ENCODE measurements at regions not wholly inside any gene's neighbourhood (a gene's known extent, or its start where the extent isn't known, plus 50 kb on each side); places are given as distances from the start of the nearest gene placed in this dataset.

GRCh38 chr3:72449551-72449950 lies 398.7 kb downstream of the SHQ1 start:
- DNase-seq, result no peak
- 100% methylated on average over 2 of the region's 3 CpGs for WGBS (ENCODE audit: insufficient coverage, low lambda C conversion rate)
- no peaks in the 10 kb centered on the region for H3K27me3 ChIP-seq (ENCODE audit: control insufficient read depth, insufficient read depth, low read length)
- H3K4me3 ChIP-seq (ENCODE audit: low read length), result no peak overlapping the region
- peaks cover 4% of the 10 kb centered on the region for H3K9me3 ChIP-seq (ENCODE audit: control insufficient read depth, low read depth, low read length)
- peaks cover 11% of the 10 kb centered on the region for H3K4me1 ChIP-seq (ENCODE audit: control insufficient read depth, insufficient read depth, low read length)
- no peak overlapping the region for H3K27ac ChIP-seq (ENCODE audit: low read length)
- H3K36me3 ChIP-seq (ENCODE audit: control insufficient read depth, insufficient read depth, low read length), result no peaks in the 10 kb centered on the region

- H3K27ac ChIP-seq (ENCODE audit: low read length), result no peak overlapping the region
- no peaks in the 10 kb centered on the region for H3K27me3 ChIP-seq (ENCODE audit: control insufficient read depth, insufficient read depth, low read length)
- H3K4me3 ChIP-seq (ENCODE audit: low read length), result no peak overlapping the region
- WGBS (ENCODE audit: insufficient coverage, low lambda C conversion rate), result 60% methylated on average over 1 of the region's 3 CpGs
- H3K36me3 ChIP-seq (ENCODE audit: control insufficient read depth, insufficient read depth, low read length), result no peaks in the 10 kb centered on the region
- peaks cover 4% of the 10 kb centered on the region for H3K9me3 ChIP-seq (ENCODE audit: control insufficient read depth, low read depth, low read length)
- peak in 1 of 2 donors; percentile 27 for DNase-seq
- peaks cover 11% of the 10 kb centered on the region for H3K4me1 ChIP-seq (ENCODE audit: control insufficient read depth, insufficient read depth, low read length)
Observed at GRCh38 chr3:72448858-72449257, 399.4 kb downstream of the SHQ1 start.

- Histone ChIP-seq H3K4me1 (ENCODE audit: control insufficient read depth, insufficient read depth, low read length) (peaks cover 11% of the 10 kb centered on the region), H3K9me3 (ENCODE audit: control insufficient read depth, low read depth, low read length) (peaks cover 4% of the 10 kb centered on the region), H3K27me3 (ENCODE audit: control insufficient read depth, insufficient read depth, low read length) (no peaks in the 10 kb centered on the region), H3K27ac (ENCODE audit: low read length) (no peak overlapping the region), H3K36me3 (ENCODE audit: control insufficient read depth, insufficient read depth, low read length) (no peaks in the 10 kb centered on the region), H3K4me3 (ENCODE audit: low read length) (no peak overlapping the region)
- WGBS (ENCODE audit: insufficient coverage, low lambda C conversion rate), result no CpG with 5 or more reads among the region's 8 CpGs
- DNase-seq, result no peak
Observed at GRCh38 chr3:72448375-72448823, 399.8 kb downstream of the SHQ1 start.

GRCh38 chr3:72447059-72447946 lies 400.9 kb downstream of the SHQ1 start:
- peak; percentile 92 to 95 for DNase-seq
- Histone ChIP-seq H3K4me1 (ENCODE audit: control insufficient read depth, insufficient read depth, low read length) (peaks cover 11% of the 10 kb centered on the region), H3K27ac (ENCODE audit: low read length) (peak overlapping the region; percentile 97), H3K27me3 (ENCODE audit: control insufficient read depth, insufficient read depth, low read length) (no peaks in the 10 kb centered on the region), H3K9me3 (ENCODE audit: control insufficient read depth, low read depth, low read length) (peaks cover 4% of the 10 kb centered on the region), H3K36me3 (ENCODE audit: control insufficient read depth, insufficient read depth, low read length) (no peaks in the 10 kb centered on the region), H3K4me3 (ENCODE audit: low read length) (peak overlapping the region; percentile 93)
- no CpG with 5 or more reads among the region's 97 CpGs for WGBS (ENCODE audit: insufficient coverage, low lambda C conversion rate)

GRCh38 chr3:72446218-72447058 lies 401.8 kb downstream of the SHQ1 start, which contains the start of gene RYBP:
Gene RYBP, minus strand, starts transcription at chr3:72446621.
- no peaks in the 10 kb centered on the region for H3K36me3 ChIP-seq (ENCODE audit: control insufficient read depth, insufficient read depth, low read length)
- H3K4me3 ChIP-seq (ENCODE audit: low read length), result peak within 1 kb of the TSS; percentile 93
- no peaks in the 10 kb centered on the region for H3K27me3 ChIP-seq (ENCODE audit: control insufficient read depth, insufficient read depth, low read length)
- peaks cover 4% of the 10 kb centered on the region for H3K9me3 ChIP-seq (ENCODE audit: control insufficient read depth, low read depth, low read length)
- H3K4me1 ChIP-seq (ENCODE audit: control insufficient read depth, insufficient read depth, low read length), result peaks cover 8% of the 10 kb centered on the region
- no peak for DNase-seq
- WGBS (ENCODE audit: insufficient coverage, low lambda C conversion rate), result 0% methylated on average over 1 of the region's 49 CpGs
- peak within 1 kb of the TSS; percentile 97 for H3K27ac ChIP-seq (ENCODE audit: low read length)

- H3K9me3 ChIP-seq (ENCODE audit: control insufficient read depth, low read depth, low read length), result peaks cover 4% of the 10 kb centered on the region
- no peak for DNase-seq
- H3K4me1 ChIP-seq (ENCODE audit: control insufficient read depth, insufficient read depth, low read length), result peaks cover 7% of the 10 kb centered on the region
- H3K27ac ChIP-seq (ENCODE audit: low read length), result peak overlapping the region; percentile 97
- 0% methylated on average over 2 of the region's 4 CpGs for WGBS (ENCODE audit: insufficient coverage, low lambda C conversion rate)
- H3K27me3 ChIP-seq (ENCODE audit: control insufficient read depth, insufficient read depth, low read length), result no peaks in the 10 kb centered on the region
- no peaks in the 10 kb centered on the region for H3K36me3 ChIP-seq (ENCODE audit: control insufficient read depth, insufficient read depth, low read length)
- peak overlapping the region; percentile 93 for H3K4me3 ChIP-seq (ENCODE audit: low read length)
Observed at GRCh38 chr3:72445827-72446217, 402.4 kb downstream of the SHQ1 start.

- no peak overlapping the region for H3K27ac ChIP-seq (ENCODE audit: low read length)
- no peak for DNase-seq
- H3K27me3 ChIP-seq (ENCODE audit: control insufficient read depth, insufficient read depth, low read length), result no peaks in the 10 kb centered on the region
- peaks cover 7% of the 10 kb centered on the region for H3K4me1 ChIP-seq (ENCODE audit: control insufficient read depth, insufficient read depth, low read length)
- WGBS (ENCODE audit: insufficient coverage, low lambda C conversion rate), result 68% methylated on average over 3 of the region's 7 CpGs
- H3K36me3 ChIP-seq (ENCODE audit: control insufficient read depth, insufficient read depth, low read length), result peaks cover 1% of the 10 kb centered on the region
- H3K4me3 ChIP-seq (ENCODE audit: low read length), result peak overlapping the region; percentile 1
- H3K9me3 ChIP-seq (ENCODE audit: control insufficient read depth, low read depth, low read length), result peaks cover 4% of the 10 kb centered on the region
Observed at GRCh38 chr3:72444656-72445223, 403.5 kb downstream of the SHQ1 start.

GRCh38 chr3:72442759-72443158 lies 405.5 kb downstream of the SHQ1 start:
- Histone ChIP-seq H3K4me1 (ENCODE audit: control insufficient read depth, insufficient read depth, low read length) (peaks cover 7% of the 10 kb centered on the region), H3K9me3 (ENCODE audit: control insufficient read depth, low read depth, low read length) (peaks cover 4% of the 10 kb centered on the region), H3K27ac (ENCODE audit: low read length) (no peak overlapping the region), H3K36me3 (ENCODE audit: control insufficient read depth, insufficient read depth, low read length) (peaks cover 18% of the 10 kb centered on the region), H3K27me3 (ENCODE audit: control insufficient read depth, insufficient read depth, low read length) (no peaks in the 10 kb centered on the region), H3K4me3 (ENCODE audit: low read length) (no peak overlapping the region)
- no CpG with 5 or more reads among the region's 4 CpGs for WGBS (ENCODE audit: insufficient coverage, low lambda C conversion rate)
- no peak for DNase-seq

GRCh38 chr3:72441284-72441994 lies 406.8 kb downstream of the SHQ1 start:
- no peak overlapping the region for H3K27ac ChIP-seq (ENCODE audit: low read length)
- H3K4me1 ChIP-seq (ENCODE audit: control insufficient read depth, insufficient read depth, low read length), result peaks cover 2% of the 10 kb centered on the region
- H3K4me3 ChIP-seq (ENCODE audit: low read length), result no peak overlapping the region
- H3K27me3 ChIP-seq (ENCODE audit: control insufficient read depth, insufficient read depth, low read length), result no peaks in the 10 kb centered on the region
- no peak for DNase-seq
- no peaks in the 10 kb centered on the region for H3K9me3 ChIP-seq (ENCODE audit: control insufficient read depth, low read depth, low read length)
- WGBS (ENCODE audit: insufficient coverage, low lambda C conversion rate), result 79% methylated on average over 4 of the region's 5 CpGs
- peaks cover 18% of the 10 kb centered on the region for H3K36me3 ChIP-seq (ENCODE audit: control insufficient read depth, insufficient read depth, low read length)
